ENCODE measurements at regions not wholly inside any gene's neighbourhood (a gene's known extent, or its start where the extent isn't known, plus 50 kb on each side); places are given as distances from the start of the nearest gene placed in this dataset.
"Not testable (repeated sequence)": the region's sequence is repeated elsewhere in the genome, so short reads cannot be mapped to it uniquely, and the experiment has no call there.

DNA sequence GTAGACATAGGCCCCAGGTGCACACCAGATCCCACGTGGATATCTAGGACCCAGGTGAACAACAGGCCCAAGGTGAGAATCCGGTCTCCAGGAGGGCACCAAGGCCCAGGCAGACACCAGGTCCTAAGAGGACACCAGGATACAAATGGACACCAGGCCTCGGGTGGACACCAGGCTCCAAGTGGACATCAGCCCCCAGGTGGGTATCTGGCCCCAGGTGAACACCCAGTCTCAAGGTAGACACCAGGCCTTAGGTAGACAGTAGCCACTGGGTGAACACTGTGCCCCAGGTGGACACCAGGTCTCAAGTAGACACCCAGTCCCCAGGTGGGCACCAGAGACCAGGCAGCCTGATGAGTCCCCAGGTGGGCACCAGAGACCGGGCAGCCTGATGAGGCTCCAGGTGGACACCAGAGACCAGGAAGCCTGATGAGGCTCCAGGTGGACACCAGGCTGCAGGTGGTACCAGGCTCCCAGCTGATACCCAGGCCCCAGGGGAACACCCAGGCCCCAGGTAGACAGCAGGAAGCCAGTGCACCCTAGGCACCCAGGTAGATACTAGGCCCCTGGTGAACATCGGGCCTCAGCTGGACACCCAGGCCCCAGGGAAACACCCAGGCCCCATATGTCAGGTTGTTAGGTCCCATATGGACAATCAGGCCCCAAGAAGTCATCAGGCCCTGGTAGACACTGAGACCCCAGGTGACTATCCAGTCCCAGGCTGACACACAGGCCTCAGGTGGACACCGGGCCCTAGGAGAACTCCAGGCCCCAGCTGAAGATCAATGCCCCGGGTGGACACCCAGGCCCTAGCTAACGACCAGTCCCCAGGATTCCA is 55.1 kb upstream of the SEPTIN5 start:
- H3K27ac ChIP-seq = no peak overlapping the region
- TF ChIP-seq, protein P1, sequence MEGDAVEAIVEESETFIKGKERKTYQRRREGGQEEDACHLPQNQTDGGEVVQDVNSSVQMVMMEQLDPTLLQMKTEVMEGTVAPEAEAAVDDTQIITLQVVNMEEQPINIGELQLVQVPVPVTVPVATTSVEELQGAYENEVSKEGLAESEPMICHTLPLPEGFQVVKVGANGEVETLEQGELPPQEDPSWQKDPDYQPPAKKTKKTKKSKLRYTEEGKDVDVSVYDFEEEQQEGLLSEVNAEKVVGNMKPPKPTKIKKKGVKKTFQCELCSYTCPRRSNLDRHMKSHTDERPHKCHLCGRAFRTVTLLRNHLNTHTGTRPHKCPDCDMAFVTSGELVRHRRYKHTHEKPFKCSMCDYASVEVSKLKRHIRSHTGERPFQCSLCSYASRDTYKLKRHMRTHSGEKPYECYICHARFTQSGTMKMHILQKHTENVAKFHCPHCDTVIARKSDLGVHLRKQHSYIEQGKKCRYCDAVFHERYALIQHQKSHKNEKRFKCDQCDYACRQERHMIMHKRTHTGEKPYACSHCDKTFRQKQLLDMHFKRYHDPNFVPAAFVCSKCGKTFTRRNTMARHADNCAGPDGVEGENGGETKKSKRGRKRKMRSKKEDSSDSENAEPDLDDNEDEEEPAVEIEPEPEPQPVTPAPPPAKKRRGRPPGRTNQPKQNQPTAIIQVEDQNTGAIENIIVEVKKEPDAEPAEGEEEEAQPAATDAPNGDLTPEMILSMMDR (IDR thresholded peaks at IDR 0.05) = no peak
- no peak for TF ChIP-seq POLR2A (IDR thresholded peaks at IDR 0.05)
- H3K36me3 ChIP-seq = no peaks in the 10 kb centered on the region
- H3K4me1 ChIP-seq = no peaks in the 10 kb centered on the region
- no peaks in the 10 kb centered on the region for H3K27me3 ChIP-seq
- DNase-seq = no peak
- no peak overlapping the region for H3K4me3 ChIP-seq
- H3K9me3 ChIP-seq = no peaks in the 10 kb centered on the region

DNA sequence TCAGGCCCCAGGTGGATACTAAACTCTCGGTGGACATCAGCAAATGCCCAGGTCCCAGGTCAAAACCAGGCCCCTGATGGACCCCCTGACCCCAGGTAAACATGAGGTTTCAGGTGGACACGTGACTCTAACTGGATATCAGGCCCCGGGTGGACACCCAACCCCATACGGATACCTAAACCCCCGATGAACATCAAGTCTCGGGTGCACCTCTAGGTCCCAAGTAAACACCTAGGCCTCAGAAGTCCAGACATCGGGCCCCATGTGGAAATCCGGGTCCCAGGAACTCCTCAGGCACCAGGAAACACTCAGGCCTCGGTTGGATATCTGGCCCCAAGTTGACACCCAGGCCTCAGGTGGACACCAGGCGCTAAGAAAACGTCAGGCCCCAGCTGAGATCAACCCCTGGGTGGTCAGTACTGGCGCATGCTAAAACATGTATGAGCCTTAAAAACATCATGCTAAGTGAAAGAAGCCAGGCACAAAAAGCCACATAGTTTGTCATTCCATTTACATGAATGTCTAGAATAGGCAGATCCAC is 54.4 kb upstream of the SEPTIN5 start:
- H3K4me3 ChIP-seq = no peak overlapping the region
- no peaks in the 10 kb centered on the region for H3K9me3 ChIP-seq
- no peak overlapping the region for H3K27ac ChIP-seq
- no peaks in the 10 kb centered on the region for H3K4me1 ChIP-seq
- H3K27me3 ChIP-seq = no peaks in the 10 kb centered on the region
- no peak for DNase-seq
- TF ChIP-seq, protein P1 (IDR thresholded peaks at IDR 0.05) = no peak
- no peak for TF ChIP-seq POLR2A (IDR thresholded peaks at IDR 0.05)
- no peaks in the 10 kb centered on the region for H3K36me3 ChIP-seq

DNA sequence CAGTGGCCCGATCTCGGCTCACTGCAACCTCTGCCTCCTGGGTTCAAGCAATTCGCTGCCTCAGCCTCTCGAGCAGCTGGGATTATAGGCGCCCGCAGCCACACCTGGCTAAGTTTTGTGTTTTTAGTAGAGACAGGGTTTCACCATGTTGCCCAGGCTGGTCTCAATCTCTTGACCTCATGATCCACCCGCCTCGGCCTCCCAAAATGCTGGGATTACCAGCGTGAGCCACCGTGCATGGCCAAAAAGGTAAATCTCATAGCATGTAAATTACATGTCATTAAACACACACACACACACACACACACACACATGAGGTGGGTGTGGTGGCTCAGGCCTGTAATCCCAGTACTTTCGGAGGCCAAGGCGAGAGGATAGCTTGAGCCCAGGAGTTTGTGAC is 53.7 kb upstream of the SEPTIN5 start:
- not testable (repeated sequence) for H3K9me3 ChIP-seq, H3K27me3 ChIP-seq, H3K4me1 ChIP-seq, H3K4me3 ChIP-seq, DNase-seq, H3K27ac ChIP-seq, H3K36me3 ChIP-seq

DNA sequence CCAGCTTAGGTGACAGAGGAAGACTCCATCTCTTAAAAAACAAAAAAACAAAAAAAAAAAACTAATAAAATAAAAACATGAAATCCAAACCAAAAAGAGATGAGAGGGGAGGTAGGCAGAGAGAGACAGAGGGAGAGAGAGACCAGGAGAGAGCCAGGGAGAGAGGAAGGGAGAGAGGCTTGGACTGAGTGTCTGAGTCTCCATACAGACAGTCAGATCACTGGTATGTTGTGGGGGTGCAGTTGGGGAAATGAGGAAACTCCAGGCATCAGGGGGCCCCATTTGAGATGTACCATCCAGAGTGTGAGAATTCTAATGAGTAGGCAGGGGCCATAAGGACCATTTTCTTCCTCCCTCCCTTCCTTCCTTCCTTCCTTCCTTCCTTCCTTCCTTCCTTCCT is 53.1 kb upstream of the SEPTIN5 start:
- no peaks in the 10 kb centered on the region for H3K36me3 ChIP-seq
- no peaks in the 10 kb centered on the region for H3K27me3 ChIP-seq
- no peaks in the 10 kb centered on the region for H3K9me3 ChIP-seq
- no peaks in the 10 kb centered on the region for H3K4me1 ChIP-seq
- TF ChIP-seq, protein P1 (IDR thresholded peaks at IDR 0.05) = no peak
- no peak for TF ChIP-seq POLR2A (IDR thresholded peaks at IDR 0.05)
- no peak for DNase-seq
- no peak overlapping the region for H3K27ac ChIP-seq
- no peak overlapping the region for H3K4me3 ChIP-seq

DNA sequence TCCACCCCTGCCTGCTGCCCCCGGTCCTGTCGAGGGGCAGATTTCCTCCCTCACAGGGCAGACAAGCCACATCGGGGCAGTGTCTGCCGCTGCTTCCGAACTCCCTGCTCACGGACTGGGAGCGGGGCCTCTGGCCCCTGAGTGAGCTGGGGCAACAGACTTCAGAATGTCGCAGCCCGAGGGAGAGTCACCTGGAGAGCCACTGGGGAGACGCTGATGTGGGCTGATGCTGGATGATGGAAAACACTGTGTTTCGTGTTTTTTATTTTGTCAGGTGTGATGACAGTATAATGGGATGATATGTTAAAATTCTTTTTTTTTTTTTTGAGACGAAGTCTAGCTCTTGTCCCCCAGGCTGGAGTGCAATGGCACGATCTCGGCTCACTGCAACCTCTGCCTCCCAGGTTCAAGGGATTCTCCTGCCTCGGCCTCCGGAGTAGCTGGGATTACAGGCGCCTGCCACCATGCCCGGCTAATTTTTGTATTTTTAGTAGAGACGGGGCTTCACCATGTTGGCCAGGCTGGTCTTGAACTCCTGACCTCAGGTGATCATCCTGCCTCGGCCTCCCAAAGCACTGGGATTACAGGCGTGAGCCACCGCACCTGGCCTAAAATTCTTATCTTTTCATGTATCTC is 52.1 kb upstream of the SEPTIN5 start:
- not testable (repeated sequence) for H3K27ac ChIP-seq, H3K9me3 ChIP-seq, H3K36me3 ChIP-seq, H3K4me3 ChIP-seq, H3K4me1 ChIP-seq, H3K27me3 ChIP-seq
- peak in 1 of 3 donors; percentile 12 for DNase-seq

DNA sequence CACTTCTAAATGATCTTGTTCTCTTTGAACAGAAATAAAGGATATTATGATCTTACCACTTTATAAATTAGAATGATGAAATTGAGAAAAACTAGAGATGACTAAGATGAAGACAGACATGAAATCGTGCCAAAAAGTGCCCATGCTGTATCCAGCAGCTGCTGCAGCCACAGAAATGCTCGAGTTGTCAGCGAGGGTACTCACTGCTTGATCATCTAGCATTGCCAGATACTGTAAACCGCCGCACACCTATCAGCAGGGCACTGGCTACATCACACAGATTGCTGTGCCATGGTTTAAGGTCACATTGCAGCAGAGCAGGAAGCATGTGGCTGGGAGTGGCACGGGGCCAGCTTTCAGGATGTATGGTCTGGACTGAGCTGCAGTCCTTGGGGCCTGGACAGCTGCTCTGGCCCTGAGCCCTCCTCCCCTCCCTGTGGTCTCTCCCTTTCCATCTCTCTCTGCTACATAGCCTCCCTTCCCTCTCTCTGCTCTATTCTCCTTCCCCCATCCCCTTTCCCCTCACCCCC is 51.0 kb upstream of the SEPTIN5 start:
- H3K4me1 ChIP-seq = no peaks in the 10 kb centered on the region
- H3K36me3 ChIP-seq = no peaks in the 10 kb centered on the region
- peak in 1 of 3 donors; percentile 19 for DNase-seq
- no peak overlapping the region for H3K4me3 ChIP-seq
- no peak for TF ChIP-seq POLR2A (IDR thresholded peaks at IDR 0.05)
- TF ChIP-seq, protein P1 (IDR thresholded peaks at IDR 0.05) = no peak
- no peaks in the 10 kb centered on the region for H3K9me3 ChIP-seq
- H3K27ac ChIP-seq = no peak overlapping the region
- no peaks in the 10 kb centered on the region for H3K27me3 ChIP-seq

All from Peyer's patch (tissue), 4 donors.